K562 (cell line): ENCODE measurements at regions not wholly inside any gene's neighbourhood (a gene's known extent, or its start where the extent isn't known, plus 50 kb on each side); places are given as distances from the start of the nearest gene placed in this dataset.

Experiments used
- ATAC-seq: fragments of 200-7000 bp; cut with Tn5 transposase; 3 replicates; pipeline ENCODE4 v1.9.1; 2020; ENCODE audit warnings: moderate library complexity
- BruUV-seq: library from RNA; stranded (reverse); fragments of 400-500 nt; replicated peaks from 2 replicates; lab custom pipeline; 2021; lab: Mats Ljungman, UMichigan
- CTCF ChIA-PET: fragments of 300-600 bp; formaldehyde crosslinking; extraction: SDS; loops from one replicate; lab custom pipeline; 2021; ENCODE audit warnings: low intra/inter-chr PET ratio; lab: Yijun Ruan, JAX
- POLR2A ChIA-PET: fragments of 300-600, 350-650 bp; sonication (Branson Sonifier 250); formaldehyde crosslinking; extraction: SDS; loops from one replicate; lab custom pipeline; 2021; ENCODE audit warnings: antibody characterized with exemption, inconsistent platforms; lab: Yijun Ruan, JAX
- DNase-seq, 4 experiments: peaks; one replicate each; pipeline versions ENCODE4 v3.0.0 to v3.0.0-alpha.2; 2011 to 2018; ENCODE audit warnings: low spot score in 3 of 4, mixed read lengths in 3 of 4; ENCODE audit errors: extremely low read depth in 1 of 4
- FAIRE-seq: peaks from 2 replicates; lab custom pipeline; 2011; peaks lifted over from hg19 to GRCh38; lab: Jason Lieb, UNC
- H2AFZ ChIP-seq: 2 replicates; pipeline ENCODE4 v1.6.0; 2011; ENCODE audit warnings: low read depth, low read length, control low read depth, inconsistent platforms
- H3K27ac ChIP-seq: fragments of 200-600 bp; 3 replicates; pipeline ENCODE4 v1.8.0; 2011; ENCODE audit warnings: low read depth, mild to moderate bottlenecking, control low read depth, inconsistent platforms, low read length, moderate library complexity, mixed read lengths; ENCODE audit errors: extremely low read depth
- H3K27me3 ChIP-seq, 2 experiments: fragments of 300-600 bp in 1 of 2; 2 replicates in 1 of 2; 3 replicates in 1 of 2; pipeline versions ENCODE4 v1.6.0 to v1.8.0; 2011; ENCODE audit warnings: inconsistent platforms in 2 of 2, low read length in 2 of 2, mild to moderate bottlenecking in 1 of 2, mixed read lengths in 1 of 2, moderate library complexity in 1 of 2; ENCODE audit not compliant: control insufficient read depth in 2 of 2, insufficient read depth in 2 of 2
- H3K36me3 ChIP-seq: fragments of 300-600 bp; 3 replicates; pipeline ENCODE4 v1.8.0; 2011; ENCODE audit warnings: mild to moderate bottlenecking, low read length, inconsistent platforms; ENCODE audit not compliant: control insufficient read depth, insufficient read depth
- H3K4me1 ChIP-seq, 2 experiments: fragments of 200-600 bp in 1 of 2; replicated peaks in 1 of 2; 2 replicates in 1 of 2; 3 replicates in 1 of 2; pipeline versions ENCODE4 v1.5.1 to v1.8.0; 2011; ENCODE audit warnings: inconsistent platforms in 2 of 2, low read length in 2 of 2, mild to moderate bottlenecking in 1 of 2, mixed read lengths in 1 of 2, moderate library complexity in 1 of 2; ENCODE audit not compliant: control insufficient read depth in 2 of 2, insufficient read depth in 2 of 2
- H3K4me2 ChIP-seq: 2 replicates; pipeline ENCODE4 v1.6.1; 2011; ENCODE audit warnings: low read length, control low read depth, inconsistent platforms, mixed read lengths; ENCODE audit not compliant: insufficient read depth
- H3K4me3 ChIP-seq: fragments of 200-600 bp; sonication (generic), shearing (Covaris generic); 2 replicates; pipeline ENCODE4 v1.5.1; 2016; ENCODE audit warnings: control low read depth, inconsistent platforms
- H3K79me2 ChIP-seq: fragments of 200-600 bp; 3 replicates; pipeline ENCODE4 v1.8.0; 2011; ENCODE audit warnings: low read length, inconsistent platforms; ENCODE audit not compliant: control insufficient read depth, insufficient read depth
- H3K9ac ChIP-seq, 2 experiments: 2 replicates each; pipeline versions ENCODE4 v1.6.0 to v1.6.1; 2011; ENCODE audit warnings: low read depth in 2 of 2, low read length in 2 of 2, control low read depth in 1 of 2, inconsistent platforms in 1 of 2, mild to moderate bottlenecking in 1 of 2, mixed read lengths in 1 of 2; ENCODE audit not compliant: insufficient read depth in 1 of 2
- H3K9me1 ChIP-seq: one replicate; pipeline ENCODE4 v1.6.0; 2011; ENCODE audit warnings: inconsistent platforms, mild to moderate bottlenecking, low read length, moderate library complexity; ENCODE audit not compliant: control insufficient read depth, insufficient read depth
- H3K9me3 ChIP-seq: replicated peaks from 2 replicates; pipeline ENCODE4 v1.5.1; 2011; ENCODE audit warnings: low read depth, low read length, inconsistent platforms; ENCODE audit not compliant: control insufficient read depth, insufficient read depth
- H4K20me1 ChIP-seq: replicated peaks from 2 replicates; pipeline ENCODE4 v1.6.1; 2011; ENCODE audit warnings: low read length, inconsistent platforms, mixed read lengths; ENCODE audit not compliant: control insufficient read depth, insufficient read depth
- ADNP ChIP-seq: fragments of 200-800 bp; sonication (Bioruptor generic); IDR thresholded peaks from 2 replicates; pipeline ENCODE4 v1.6.1; 2016; ENCODE audit warnings: missing genetic modification characterization, missing compliant biosample characterization
- BHLHE40 ChIP-seq: IDR thresholded peaks from 2 replicates; pipeline ENCODE4 v1.6.1; 2011; ENCODE audit warnings: low read length, improper control_type of control experiment
- CEBPB ChIP-seq: fragments of 450-650 bp; IDR thresholded peaks from 2 replicates; pipeline ENCODE4 v1.6.1; 2016; ENCODE audit warnings: missing genetic modification characterization, missing compliant biosample characterization
- CEBPG ChIP-seq, 3 experiments: fragments of 200-800 bp in 1 of 3; sonication (Bioruptor generic) in 1 of 3; sonication (generic) in 1 of 3; formaldehyde crosslinking in 1 of 3; IDR thresholded peaks in 2 of 3; conservative IDR thresholded peaks in 1 of 3; 2 replicates each; pipeline versions ENCODE4 v1.6.1 to v1.8.0; 2016 to 2022; ENCODE audit warnings: missing compliant biosample characterization in 2 of 3, missing genetic modification characterization in 2 of 3, mild to moderate bottlenecking in 1 of 3, missing genetic modification reagents in 1 of 3
- CHD4 ChIP-seq: fragments of 200-600 bp; sonication (generic); IDR thresholded peaks from 3 replicates; pipeline ENCODE4 v1.6.1; 2012; ENCODE audit warnings: low read depth, mild to moderate bottlenecking, mixed read lengths, low read length, inconsistent platforms; ENCODE audit not compliant: insufficient read depth, insufficient replicate concordance, poor library complexity, severe bottlenecking
- E2F5 ChIP-seq: sonication (generic); formaldehyde crosslinking; IDR thresholded peaks from 2 replicates; pipeline ENCODE4 v1.8.0; 2022; ENCODE audit warnings: mild to moderate bottlenecking, missing genetic modification reagents
- ETV1 ChIP-seq: fragments of 450-650 bp; conservative IDR thresholded peaks from 2 replicates; pipeline ENCODE4 v1.6.1; 2016; ENCODE audit warnings: missing genetic modification characterization, control low read depth, low read depth, missing compliant biosample characterization
- HEY1 ChIP-seq: fragments of 250-450 bp; sonication (Bioruptor Pico); IDR thresholded peaks from 2 replicates; pipeline ENCODE4 v1.5.0; 2020; ENCODE audit warnings: mild to moderate bottlenecking, moderate library complexity, borderline replicate concordance
- MBD2 ChIP-seq: sonication (generic); IDR thresholded peaks from 2 replicates; pipeline ENCODE4 v1.6.1; 2016; ENCODE audit warnings: low read depth, borderline replicate concordance
- ZBTB11 ChIP-seq, 3 experiments: fragments of 200-800 bp in 1 of 3; fragments of 250-450 bp in 1 of 3; fragments of 450-650 bp in 1 of 3; sonication (Bioruptor Pico) in 1 of 3; sonication (Bioruptor generic) in 1 of 3; formaldehyde crosslinking in 1 of 3; IDR thresholded peaks; 2 replicates each; pipeline versions ENCODE4 v1.6.1 to v1.8.0; 2016 to 2022; ENCODE audit warnings: mild to moderate bottlenecking in 2 of 3, missing genetic modification characterization in 2 of 3, missing compliant biosample characterization in 1 of 3, moderate library complexity in 1 of 3
- ZNF311 ChIP-seq: fragments of 250-450 bp; sonication (Bioruptor Pico); IDR thresholded peaks from 2 replicates; pipeline ENCODE4 v1.4.0; 2020; ENCODE audit warnings: mild to moderate bottlenecking, moderate library complexity
- ZNF449 ChIP-seq: fragments of 250-450 bp; sonication (Bioruptor Pico); IDR thresholded peaks from 2 replicates; pipeline ENCODE4 v1.8.0; 2022; ENCODE audit warnings: moderate library complexity, mild to moderate bottlenecking, inconsistent platforms
- ZNF644 ChIP-seq: fragments of 200-800 bp; sonication (Bioruptor generic); IDR thresholded peaks from 2 replicates; pipeline ENCODE4 v1.6.1; 2016; ENCODE audit warnings: low read depth, missing genetic modification characterization, missing compliant biosample characterization
- ZNF77 ChIP-seq: fragments of 250-450 bp; sonication (Bioruptor Pico); IDR thresholded peaks from 2 replicates; pipeline ENCODE4 v1.5.0; 2020
- WGBS: fragments of 100-300 bp; shearing (Covaris generic); methylation state at CpG from one replicate; pipeline ENCODE4 v1.1.6; 2016; ENCODE audit warnings: low coverage, mixed read lengths; ENCODE audit not compliant: insufficient coverage; ENCODE audit errors: missing lambda C conversion rate; 5-methylcytosine and 5-hydroxymethylcytosine counted together
- in situ Hi-C: fragments of 300-500 bp; cut with MboI; formaldehyde crosslinking; loops from 4 replicates; pipeline ENCODE4 v1.15.0; 2018; ENCODE audit warnings: inconsistent platforms, mixed read lengths
- intact Hi-C: fragments of 100-400 bp; cut with micrococcal nuclease; formaldehyde crosslinking; loops from 2 replicates; pipeline ENCODE4 v1.14.2; 2022

GRCh38 chr2:167581961-167582574 lies 665.3 kb downstream of the STK39 start (continued):
- TF ChIP-seq ZNF449 (CRISPR knock-in tag) (no peak), ZBTB11 (CRISPR knock-in tag; IDR thresholded peaks at IDR 0.05) (no peak), ZNF311 (no peak)

- H3K9ac ChIP-seq = no peak overlapping the region
- no peaks in the 10 kb centered on the region for H4K20me1 ChIP-seq
- no peaks in the 10 kb centered on the region for H3K79me2 ChIP-seq
- no peaks in the 10 kb centered on the region for H3K9me1 ChIP-seq
- in situ Hi-C loops (no loop called here), intact Hi-C loops (no loop called here)
- no peak overlapping the region for H2AFZ ChIP-seq
- no peak overlapping the region for H3K4me2 ChIP-seq
- DNase-seq = no peak
- H3K9me3 ChIP-seq = no peaks in the 10 kb centered on the region
- H3K36me3 ChIP-seq = no peaks in the 10 kb centered on the region
- no peak overlapping the region for H3K27ac ChIP-seq
- H3K27me3 ChIP-seq = no peaks in the 10 kb centered on the region
- no TSS peak for BruUV-seq
- FAIRE-seq = no peak
- ATAC-seq = no peak
- ChIA-PET CTCF (no interaction called here), POLR2A (no interaction called here)
- no peaks in the 10 kb centered on the region for H3K4me1 ChIP-seq
- WGBS = 2% methylated on average over 2 of the region's 2 CpGs
- TF ChIP-seq ADNP (no peak), CHD4 (no peak), MBD2 (no peak), CEBPG (CRISPR knock-in tag; IDR thresholded peaks at IDR 0.05) (no peak), CEBPG (tag; conservative IDR thresholded peaks at IDR 0.05 in 1 of 2, IDR thresholded peaks at IDR 0.05 in 1 of 2) (peak; percentile 30 to 67; a peak in 2 of 4 replicates), E2F5 (no peak), CEBPB (tag) (peak; percentile 30; the same call in 1 of the 2 replicates), HEY1 (CRISPR knock-in tag) (no peak), BHLHE40 (no peak), ETV1 (tag) (no peak), ZNF644 (tag) (no peak), ZNF77 (no peak)
- H3K4me3 ChIP-seq = no peak overlapping the region
These were observed 667.6 kb downstream of the STK39 start for GRCh38 chr2:167579826-167580225.
